ENCODE measurements at regions not wholly inside any gene's neighbourhood (a gene's known extent, or its start where the extent isn't known, plus 50 kb on each side); places are given as distances from the start of the nearest gene placed in this dataset.
"Not testable (repeated sequence)": the region's sequence is repeated elsewhere in the genome, so short reads cannot be mapped to it uniquely, and the experiment has no call there.

DNA sequence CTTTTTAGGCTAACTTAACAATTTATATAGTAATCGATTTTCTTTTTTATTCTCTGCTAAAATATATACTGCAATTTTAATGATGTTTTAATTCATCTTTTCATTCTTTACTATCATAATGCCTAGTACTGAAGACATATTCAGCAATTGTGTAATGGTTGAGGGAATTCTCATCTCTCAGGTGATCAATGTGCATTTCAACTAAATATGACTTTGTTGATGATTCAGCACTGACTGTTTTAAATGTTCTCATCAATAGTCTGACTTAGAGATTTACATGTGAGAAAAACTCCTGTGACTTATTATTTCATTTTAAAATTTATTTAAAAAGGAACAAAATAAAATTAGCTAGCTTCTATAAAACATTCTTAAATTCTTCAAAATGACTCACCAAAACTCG is 1450.3 kb downstream of the STIM2 start:
- ATAC-seq (ENCODE audit: poor library complexity) (no peak), DNase-seq (no peak)
- TF ChIP-seq, protein P1, sequence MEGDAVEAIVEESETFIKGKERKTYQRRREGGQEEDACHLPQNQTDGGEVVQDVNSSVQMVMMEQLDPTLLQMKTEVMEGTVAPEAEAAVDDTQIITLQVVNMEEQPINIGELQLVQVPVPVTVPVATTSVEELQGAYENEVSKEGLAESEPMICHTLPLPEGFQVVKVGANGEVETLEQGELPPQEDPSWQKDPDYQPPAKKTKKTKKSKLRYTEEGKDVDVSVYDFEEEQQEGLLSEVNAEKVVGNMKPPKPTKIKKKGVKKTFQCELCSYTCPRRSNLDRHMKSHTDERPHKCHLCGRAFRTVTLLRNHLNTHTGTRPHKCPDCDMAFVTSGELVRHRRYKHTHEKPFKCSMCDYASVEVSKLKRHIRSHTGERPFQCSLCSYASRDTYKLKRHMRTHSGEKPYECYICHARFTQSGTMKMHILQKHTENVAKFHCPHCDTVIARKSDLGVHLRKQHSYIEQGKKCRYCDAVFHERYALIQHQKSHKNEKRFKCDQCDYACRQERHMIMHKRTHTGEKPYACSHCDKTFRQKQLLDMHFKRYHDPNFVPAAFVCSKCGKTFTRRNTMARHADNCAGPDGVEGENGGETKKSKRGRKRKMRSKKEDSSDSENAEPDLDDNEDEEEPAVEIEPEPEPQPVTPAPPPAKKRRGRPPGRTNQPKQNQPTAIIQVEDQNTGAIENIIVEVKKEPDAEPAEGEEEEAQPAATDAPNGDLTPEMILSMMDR (IDR thresholded peaks at IDR 0.05), result no peak
- H3K36me3 Mint-ChIP-seq (ENCODE audit: low read depth), result no peaks in the 10 kb centered on the region
- no peak overlapping the region for H3K27ac ChIP-seq (ENCODE audit: low read depth in 1 of 2, low read length in 2 of 2)
- no peaks in the 10 kb centered on the region for H3K4me1 ChIP-seq (ENCODE audit: insufficient read depth, low read length)
- CTCF ChIA-PET, result no interaction called here
- intact Hi-C loops (cut with DNase I, micrococcal nuclease), result no loop called here
- H3K4me3 Mint-ChIP-seq, result no peak overlapping the region
- H3K27me3 ChIP-seq (ENCODE audit: control insufficient read depth in 1 of 2, insufficient read depth in 2 of 2, low read length in 2 of 2), result no peaks in the 10 kb centered on the region
- POLR2A ChIA-PET, result no interaction called here
- peaks cover 3% of the 10 kb centered on the region for H3K9me3 Mint-ChIP-seq
- H3K27me3 Mint-ChIP-seq, result no peaks in the 10 kb centered on the region
- H3K4me1 Mint-ChIP-seq (ENCODE audit: low read depth), result no peaks in the 10 kb centered on the region
- H3K4me3 ChIP-seq (ENCODE audit: low read length), result no peak overlapping the region
- no peak overlapping the region for H3K27ac Mint-ChIP-seq
- no peaks in the 10 kb centered on the region for H3K36me3 ChIP-seq (ENCODE audit: insufficient read depth, low read length)
- peaks cover 0 to 3% of the 10 kb centered on the region in 2 experiments for H3K9me3 ChIP-seq (ENCODE audit: control insufficient read depth in 1 of 2, insufficient read depth in 1 of 2, low read length in 2 of 2)

DNA sequence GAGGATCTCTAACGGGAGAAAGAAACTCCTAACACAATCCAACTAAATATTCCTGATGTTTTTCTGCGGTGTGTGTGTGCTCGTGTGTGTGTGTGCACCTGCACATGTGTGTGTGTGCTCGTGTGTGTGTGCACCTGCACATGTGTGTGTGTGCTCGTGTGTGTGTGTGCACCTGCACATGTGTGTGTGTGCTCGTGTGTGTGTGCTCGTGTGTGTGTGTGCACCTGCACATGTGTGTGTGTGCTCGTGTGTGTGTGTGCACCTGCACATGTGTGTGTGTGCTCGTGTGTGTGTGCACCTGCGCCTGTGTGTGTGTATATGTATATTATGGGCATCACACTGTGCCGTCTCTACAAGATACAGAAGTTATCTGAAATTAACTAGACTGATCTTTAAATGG is 1451.9 kb downstream of the STIM2 start:
- H3K4me3 ChIP-seq (ENCODE audit: low read length); intact Hi-C loops (cut with DNase I, micrococcal nuclease); H3K36me3 Mint-ChIP-seq (ENCODE audit: low read depth); CTCF ChIA-PET; H3K9me3 ChIP-seq (ENCODE audit: control insufficient read depth in 1 of 2, insufficient read depth in 1 of 2, low read length in 2 of 2); H3K36me3 ChIP-seq (ENCODE audit: insufficient read depth, low read length); H3K27ac Mint-ChIP-seq; H3K4me1 ChIP-seq (ENCODE audit: insufficient read depth, low read length); DNase-seq; POLR2A ChIA-PET; H3K27me3 Mint-ChIP-seq; H3K9me3 Mint-ChIP-seq; H3K27ac ChIP-seq (ENCODE audit: low read depth in 1 of 2, low read length in 2 of 2); H3K4me3 Mint-ChIP-seq; H3K27me3 ChIP-seq (ENCODE audit: control insufficient read depth in 1 of 2, insufficient read depth in 2 of 2, low read length in 2 of 2); ATAC-seq (ENCODE audit: poor library complexity); H3K4me1 Mint-ChIP-seq (ENCODE audit: low read depth): not testable (repeated sequence)

DNA sequence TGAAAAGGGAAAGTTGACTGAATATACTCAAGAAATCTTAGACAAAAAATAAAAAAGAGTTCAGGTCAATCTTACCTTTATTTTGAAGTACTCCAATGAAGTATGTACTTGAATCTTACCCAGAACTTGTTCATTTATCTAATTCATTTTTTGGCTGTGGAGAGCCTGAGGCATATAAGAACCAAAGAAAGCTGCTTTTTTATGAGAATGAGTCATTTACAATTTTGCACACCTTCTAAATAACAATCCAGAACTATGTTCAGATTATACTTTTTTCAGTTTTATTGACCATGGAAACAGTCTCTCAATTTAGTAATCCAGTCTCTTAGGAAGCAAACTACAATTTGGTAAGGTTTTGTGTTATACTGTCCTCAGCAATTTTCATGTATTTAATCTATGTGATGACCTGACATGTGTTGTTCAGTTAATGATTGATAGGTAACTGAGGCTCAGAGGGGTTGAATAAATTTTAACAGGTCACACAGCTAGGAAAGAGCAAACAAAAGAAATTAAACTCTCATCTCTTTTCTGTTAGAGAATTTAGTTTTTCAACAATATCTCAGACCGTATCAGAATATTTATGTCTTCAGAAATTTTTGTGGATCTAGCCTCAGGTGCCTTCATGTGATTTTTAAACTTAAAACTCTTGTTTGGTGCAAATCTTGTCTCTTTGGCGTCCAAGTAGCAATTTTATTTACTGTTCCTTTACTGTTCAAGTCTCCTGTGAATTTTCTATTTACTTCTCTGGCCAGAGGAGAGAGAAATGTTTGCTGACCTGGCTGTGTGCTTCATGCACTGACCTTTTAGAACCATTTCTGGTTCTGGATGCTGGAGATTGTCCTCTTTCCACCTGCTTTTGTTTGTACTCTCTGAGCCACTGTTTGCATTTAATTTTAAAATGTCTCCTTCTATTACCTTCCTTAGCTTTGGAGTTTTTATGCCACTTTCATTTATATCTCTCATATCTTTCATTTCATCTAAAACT is 1453.4 kb downstream of the STIM2 start:
- no peak overlapping the region for H3K27ac Mint-ChIP-seq

More for the DNA sequence above, 1453.4 kb downstream of the STIM2 start:
- TF ChIP-seq, protein P1 (IDR thresholded peaks at IDR 0.05), result no peak
- POLR2A ChIA-PET, result no interaction called here
- intact Hi-C loops (cut with DNase I, micrococcal nuclease), result no loop called here
- no peak overlapping the region for H3K4me3 ChIP-seq (ENCODE audit: low read length)
- no peak for ATAC-seq (ENCODE audit: poor library complexity)
- Mint-ChIP-seq H3K4me1 (ENCODE audit: low read depth) (no peaks in the 10 kb centered on the region), H3K27me3 (no peaks in the 10 kb centered on the region), H3K9me3 (peaks cover 5% of the 10 kb centered on the region), H3K36me3 (ENCODE audit: low read depth) (no peaks in the 10 kb centered on the region), H3K4me3 (no peak overlapping the region)
- no peaks in the 10 kb centered on the region for H3K4me1 ChIP-seq (ENCODE audit: insufficient read depth, low read length)
- no peaks in the 10 kb centered on the region for H3K36me3 ChIP-seq (ENCODE audit: insufficient read depth, low read length)
- peaks cover 0 to 3% of the 10 kb centered on the region in 2 experiments for H3K9me3 ChIP-seq (ENCODE audit: control insufficient read depth in 1 of 2, insufficient read depth in 1 of 2, low read length in 2 of 2)
- no peak overlapping the region for H3K27ac ChIP-seq (ENCODE audit: low read depth in 1 of 2, low read length in 2 of 2)
- DNase-seq, result no peak
- CTCF ChIA-PET, result no interaction called here
- no peaks in the 10 kb centered on the region for H3K27me3 ChIP-seq (ENCODE audit: control insufficient read depth in 1 of 2, insufficient read depth in 2 of 2, low read length in 2 of 2)

All from CD4-positive, alpha-beta T cell (primary cell).